GM12875 (cell line): ENCODE measurements at regions not wholly inside any gene's neighbourhood (a gene's known extent, or its start where the extent isn't known, plus 50 kb on each side); places are given as distances from the start of the nearest gene placed in this dataset.

Experiments used
- H3K4me3 ChIP-seq: one replicate; pipeline ENCODE4 v1.5.1; 2011; ENCODE audit warnings: low read depth, low read length, control low read depth
- TF ChIP-seq, protein P1 (sequence below): IDR thresholded peaks from 2 replicates; pipeline ENCODE4 v1.5.1; 2011; ENCODE audit warnings: low read depth, mild to moderate bottlenecking, control low read depth, inconsistent platforms, low read length, moderate library complexity, borderline replicate concordance; ENCODE audit not compliant: insufficient read depth

GRCh38 chr20:11132819-11133415 is 459.1 kb upstream of the JAG1 start:
- no peak overlapping the region for H3K4me3 ChIP-seq
- TF ChIP-seq, protein P1, sequence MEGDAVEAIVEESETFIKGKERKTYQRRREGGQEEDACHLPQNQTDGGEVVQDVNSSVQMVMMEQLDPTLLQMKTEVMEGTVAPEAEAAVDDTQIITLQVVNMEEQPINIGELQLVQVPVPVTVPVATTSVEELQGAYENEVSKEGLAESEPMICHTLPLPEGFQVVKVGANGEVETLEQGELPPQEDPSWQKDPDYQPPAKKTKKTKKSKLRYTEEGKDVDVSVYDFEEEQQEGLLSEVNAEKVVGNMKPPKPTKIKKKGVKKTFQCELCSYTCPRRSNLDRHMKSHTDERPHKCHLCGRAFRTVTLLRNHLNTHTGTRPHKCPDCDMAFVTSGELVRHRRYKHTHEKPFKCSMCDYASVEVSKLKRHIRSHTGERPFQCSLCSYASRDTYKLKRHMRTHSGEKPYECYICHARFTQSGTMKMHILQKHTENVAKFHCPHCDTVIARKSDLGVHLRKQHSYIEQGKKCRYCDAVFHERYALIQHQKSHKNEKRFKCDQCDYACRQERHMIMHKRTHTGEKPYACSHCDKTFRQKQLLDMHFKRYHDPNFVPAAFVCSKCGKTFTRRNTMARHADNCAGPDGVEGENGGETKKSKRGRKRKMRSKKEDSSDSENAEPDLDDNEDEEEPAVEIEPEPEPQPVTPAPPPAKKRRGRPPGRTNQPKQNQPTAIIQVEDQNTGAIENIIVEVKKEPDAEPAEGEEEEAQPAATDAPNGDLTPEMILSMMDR: no peak

GRCh38 chr20:11136691-11137090 is 462.9 kb upstream of the JAG1 start:
- no peak overlapping the region for H3K4me3 ChIP-seq
- TF ChIP-seq, protein P1: no peak

DNA sequence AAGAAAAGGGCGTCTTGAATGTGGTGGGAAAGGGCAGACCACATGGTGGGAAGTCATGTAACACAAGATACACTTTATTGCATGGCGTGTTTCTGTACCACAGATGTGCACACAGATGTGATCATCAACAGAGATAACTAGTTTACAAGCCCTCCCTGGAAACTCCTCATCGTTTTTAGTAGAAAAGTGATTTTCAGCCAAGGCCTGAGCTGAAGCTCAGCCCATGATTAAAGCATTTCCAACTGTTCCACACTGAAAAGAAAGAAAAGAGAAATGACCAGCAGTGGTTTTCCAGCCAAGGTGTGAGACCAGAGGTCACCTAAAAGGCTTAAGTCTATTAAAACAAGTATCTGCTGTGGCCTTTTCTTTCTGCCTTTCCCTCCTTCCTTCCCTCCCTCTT is 463.9 kb upstream of the JAG1 start:
- no peak overlapping the region for H3K4me3 ChIP-seq
- TF ChIP-seq, protein P1: no peak

GRCh38 chr20:11140359-11140758 is 466.6 kb upstream of the JAG1 start:
- H3K4me3 ChIP-seq: no peak overlapping the region
- TF ChIP-seq, protein P1: no peak

GRCh38 chr20:11143481-11143880 is 469.7 kb upstream of the JAG1 start:
- TF ChIP-seq, protein P1: no peak
- no peak overlapping the region for H3K4me3 ChIP-seq

DNA sequence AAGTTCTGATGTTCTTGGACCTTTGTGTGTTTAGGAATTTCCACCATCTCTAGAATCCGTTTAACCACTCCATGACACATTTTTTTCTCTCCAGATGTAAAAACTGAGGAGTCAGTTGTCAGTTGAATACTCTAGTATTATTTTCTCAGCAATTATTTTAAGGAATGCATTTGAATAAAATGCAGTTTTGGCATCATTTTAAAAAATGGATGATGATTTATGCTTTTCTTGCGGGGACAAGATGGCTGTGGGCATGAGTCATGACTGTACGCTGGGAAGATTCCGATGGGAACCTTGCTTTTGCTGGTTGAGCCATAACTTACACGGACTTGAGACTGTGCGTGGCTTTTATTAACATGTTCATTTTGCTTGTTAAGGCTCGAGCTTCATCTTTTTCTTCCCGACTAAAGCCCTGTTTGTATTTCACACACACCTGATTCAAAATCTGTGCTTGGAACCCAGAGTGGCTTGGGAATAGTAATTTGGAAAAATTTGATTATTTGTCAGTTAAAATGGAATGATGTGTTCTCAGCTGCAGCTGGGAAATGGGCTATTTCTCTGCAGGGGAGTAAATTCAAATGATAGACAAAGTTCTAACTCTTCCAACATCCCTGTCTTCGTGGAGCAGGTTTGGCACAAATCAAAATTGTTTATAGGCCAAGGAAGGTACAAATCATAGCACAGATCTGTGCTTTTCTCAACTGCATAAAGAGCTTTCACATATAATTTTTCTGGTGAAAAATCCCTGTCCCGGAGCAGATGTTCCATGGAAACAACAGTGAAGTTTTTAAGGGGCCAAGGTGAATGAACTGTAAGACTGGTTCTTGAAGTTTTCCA is 470.5 kb upstream of the JAG1 start:
- TF ChIP-seq, protein P1: no peak
- no peak overlapping the region for H3K4me3 ChIP-seq

GRCh38 chr20:11145616-11146015 is 471.8 kb upstream of the JAG1 start:
- no peak overlapping the region for H3K4me3 ChIP-seq
- TF ChIP-seq, protein P1: no peak
